ENCODE measurements at regions not wholly inside any gene's neighbourhood (a gene's known extent, or its start where the extent isn't known, plus 50 kb on each side); places are given as distances from the start of the nearest gene placed in this dataset.

- TF ChIP-seq CTCF (IDR thresholded peaks at IDR 0.05) (no peak), POLR2A (IDR thresholded peaks at IDR 0.05) (no peak)
These were observed 149.4 kb upstream of the MKI67 start for GRCh38 chr10:128275388-128276177.

Measured in lower leg skin (tissue), 3 donors.